Endothelial cell of umbilical vein (primary cell): ENCODE measurements at regions not wholly inside any gene's neighbourhood (a gene's known extent, or its start where the extent isn't known, plus 50 kb on each side); places are given as distances from the start of the nearest gene placed in this dataset.

Experiments used
- BruUV-seq: library from RNA; stranded (reverse); fragments of 400-500 nt; replicated peaks from 2 replicates; lab custom pipeline; 2021; lab: Mats Ljungman, UMichigan
- CTCF ChIA-PET: fragments of 300-600, 350-600 bp; sonication (Branson Sonifier 250); formaldehyde crosslinking; loops from one replicate; lab custom pipeline; 2021; ENCODE audit warnings: antibody characterized with exemption, inconsistent platforms; lab: Charles Lee
- POLR2A ChIA-PET: fragments of 300-600, 350-600 bp; sonication (Branson Sonifier 250); formaldehyde crosslinking; loops from one replicate; lab custom pipeline; 2021; ENCODE audit warnings: antibody characterized with exemption, inconsistent platforms; lab: Charles Lee
- DNase-seq: peaks from one replicate; pipeline ENCODE4 v3.0.0-alpha.2; 2011; ENCODE audit warnings: low read depth, low spot score
- FAIRE-seq: peaks from 2 replicates; lab custom pipeline; 2011; peaks lifted over from hg19 to GRCh38; lab: Jason Lieb, UNC
- H2AFZ ChIP-seq: 2 replicates; pipeline ENCODE4 v1.6.0; 2012; ENCODE audit warnings: low read depth, low read length, control low read depth, inconsistent platforms
- H3K27ac ChIP-seq: 2 replicates; pipeline ENCODE4 v1.5.1; 2011; ENCODE audit warnings: low read depth, mild to moderate bottlenecking, control low read depth, low read length, moderate library complexity; ENCODE audit not compliant: insufficient read depth
- H3K27me3 ChIP-seq, 2 experiments: 2 replicates each; pipeline versions ENCODE4 v1.6.0 to v1.6.1; 2011; ENCODE audit warnings: low read length in 2 of 2, mixed read lengths in 1 of 2; ENCODE audit not compliant: control insufficient read depth in 2 of 2, insufficient read depth in 2 of 2
- H3K36me3 ChIP-seq, 2 experiments: 2 replicates in 1 of 2; 3 replicates in 1 of 2; pipeline ENCODE4 v1.5.1; 2011; ENCODE audit warnings: low read length in 2 of 2, mild to moderate bottlenecking in 1 of 2, moderate library complexity in 1 of 2; ENCODE audit not compliant: control insufficient read depth in 2 of 2, insufficient read depth in 2 of 2; ENCODE audit errors: extremely low read depth in 1 of 2
- H3K4me1 ChIP-seq: 3 replicates; pipeline ENCODE4 v1.5.1; 2011; ENCODE audit warnings: mild to moderate bottlenecking, low read length; ENCODE audit not compliant: control insufficient read depth, insufficient read depth; ENCODE audit errors: extremely low read depth
- H3K4me2 ChIP-seq: 2 replicates; pipeline ENCODE4 v1.6.1; 2011; ENCODE audit warnings: low read length, control low read depth, mixed read lengths; ENCODE audit not compliant: insufficient read depth
- H3K4me3 ChIP-seq, 3 experiments: fragments of 200-600 bp in 1 of 3; sonication (generic), shearing (Covaris generic) in 1 of 3; replicated peaks in 1 of 3; 2 replicates each; pipeline ENCODE4 v1.5.1; 2011 to 2016; ENCODE audit warnings: control low read depth in 3 of 3, low read length in 3 of 3, mild to moderate bottlenecking in 2 of 3, inconsistent platforms in 1 of 3, low read depth in 1 of 3, moderate library complexity in 1 of 3; ENCODE audit not compliant: insufficient read depth in 1 of 3
- H3K79me2 ChIP-seq: 2 replicates; pipeline ENCODE4 v1.6.0; 2012; ENCODE audit warnings: low read length, inconsistent platforms; ENCODE audit not compliant: control insufficient read depth, insufficient read depth
- H3K9ac ChIP-seq: replicated peaks from 2 replicates; pipeline ENCODE3; 2011; ENCODE audit warnings: low read length, control low read depth; ENCODE audit not compliant: insufficient read depth; ENCODE audit errors: extremely low read depth
- H3K9me1 ChIP-seq: replicated peaks from 3 replicates; pipeline ENCODE4 v1.6.0; 2011; ENCODE audit warnings: mild to moderate bottlenecking, low read length; ENCODE audit not compliant: control insufficient read depth, insufficient read depth; ENCODE audit errors: extremely low read depth
- H3K9me3 ChIP-seq: replicated peaks from 2 replicates; pipeline ENCODE4 v1.5.1; 2012; ENCODE audit warnings: low read length, inconsistent platforms; ENCODE audit not compliant: control insufficient read depth, insufficient read depth
- H4K20me1 ChIP-seq: replicated peaks from 2 replicates; pipeline ENCODE3; 2011; ENCODE audit warnings: mild to moderate bottlenecking, low read length; ENCODE audit not compliant: control insufficient read depth, insufficient read depth; ENCODE audit errors: extremely low read depth
- EZH2 ChIP-seq: IDR thresholded peaks from 2 replicates; pipeline ENCODE4 v1.6.1; 2012; ENCODE audit warnings: borderline replicate concordance, low read depth, mild to moderate bottlenecking, moderate library complexity, low read length, inconsistent platforms; ENCODE audit not compliant: severe bottlenecking
- FOS ChIP-seq: IDR thresholded peaks from 2 replicates; pipeline ENCODE4 v1.6.1; 2011; ENCODE audit warnings: mild to moderate bottlenecking, low read length, moderate library complexity, borderline replicate concordance; ENCODE audit not compliant: insufficient read depth
- GATA2 ChIP-seq: IDR thresholded peaks from 2 replicates; pipeline ENCODE4 v1.7.0; 2011; ENCODE audit warnings: low read depth, mild to moderate bottlenecking, moderate library complexity, mixed read lengths, low read length; ENCODE audit not compliant: insufficient read length, insufficient read depth
- JUN ChIP-seq: IDR thresholded peaks from 2 replicates; pipeline ENCODE4 v1.6.1; 2011; ENCODE audit warnings: borderline replicate concordance, low read depth; ENCODE audit not compliant: insufficient read length, insufficient read depth
- MAX ChIP-seq: IDR thresholded peaks from 2 replicates; pipeline ENCODE4 v1.6.1; 2011; ENCODE audit not compliant: insufficient read depth, insufficient read length
- MYC ChIP-seq: IDR thresholded peaks from one replicate; pipeline ENCODE4 v1.6.1; 2011; ENCODE audit warnings: mild to moderate bottlenecking, low read depth, low read length
- POLR2A ChIP-seq: IDR thresholded peaks from 2 replicates; pipeline ENCODE4 v1.6.1; 2012; ENCODE audit warnings: low read depth, mild to moderate bottlenecking, control low read depth, low read length
- POLR2AphosphoS5 ChIP-seq: IDR thresholded peaks from 2 replicates; pipeline ENCODE4 v1.6.1; 2012; ENCODE audit warnings: low read depth, mild to moderate bottlenecking, control low read depth, low read length, moderate library complexity; ENCODE audit not compliant: insufficient read depth
- dilution Hi-C: fragments of 300-500 bp; cut with MboI; formaldehyde crosslinking; loops from one replicate; pipeline ENCODE4 v1.15.0; 2019; ENCODE audit warnings: low sequenced_read_pairs; ENCODE audit not compliant: extremely low pct_ligation_motif_present
- intact Hi-C: fragments of 100-400 bp; cut with micrococcal nuclease; formaldehyde crosslinking; loops from one replicate; pipeline ENCODE4 v1.10.0; 2022
- TF ChIP-seq, protein P1 (sequence below), 2 donors: IDR thresholded peaks; 1 replicate in 1 of 2; 2 replicates in 1 of 2; pipeline ENCODE4 v1.5.1; 2011; ENCODE audit warnings: low read length in 2 of 2, mild to moderate bottlenecking in 2 of 2, moderate library complexity in 2 of 2, control low read depth in 1 of 2, inconsistent platforms in 1 of 2, low read depth in 1 of 2; ENCODE audit not compliant: insufficient read depth in 1 of 2; ENCODE audit errors: extremely low read depth in 1 of 2

DNA sequence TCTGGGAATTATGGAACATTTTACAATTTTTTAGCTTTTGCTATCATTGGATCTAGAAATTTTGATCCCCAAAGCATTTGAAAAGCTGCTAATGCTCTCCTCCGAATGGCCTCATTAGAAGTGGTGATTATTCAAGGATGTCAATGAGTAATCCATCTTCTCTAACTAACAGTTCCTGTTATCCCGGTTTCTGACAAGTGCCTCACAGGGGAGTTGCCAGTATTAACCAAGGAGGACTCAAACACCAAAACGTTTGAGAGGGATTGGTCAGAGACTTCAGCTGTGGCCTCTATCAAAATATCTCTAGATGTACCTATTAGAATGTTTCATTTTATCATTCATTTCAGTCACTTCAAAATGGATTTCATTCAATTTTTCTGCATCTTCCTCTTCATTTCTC, 208.3 kb upstream of the ITGA1 start:
- H4K20me1 ChIP-seq = no peaks in the 10 kb centered on the region
- DNase-seq = no peak
- dilution Hi-C loops (no loop called here), intact Hi-C loops (no loop called here)
- ChIA-PET POLR2A (no interaction called here), CTCF (no interaction called here)
- H2AFZ ChIP-seq = no peak overlapping the region
- H3K4me3 ChIP-seq = no peak overlapping the region
- H3K9me1 ChIP-seq = no peaks in the 10 kb centered on the region
- no peaks in the 10 kb centered on the region for H3K79me2 ChIP-seq
- no peak overlapping the region for H3K9ac ChIP-seq
- H3K4me2 ChIP-seq = no peak overlapping the region
- FAIRE-seq = no peak
- no peaks in the 10 kb centered on the region for H3K9me3 ChIP-seq
- BruUV-seq = no TSS peak
- H3K36me3 ChIP-seq = no peaks in the 10 kb centered on the region
- H3K27ac ChIP-seq = no peak overlapping the region
- H3K4me1 ChIP-seq = no peaks in the 10 kb centered on the region
- H3K27me3 ChIP-seq = no peaks in the 10 kb centered on the region
- no peak for TF ChIP-seq POLR2A
- no peak for TF ChIP-seq GATA2
- TF ChIP-seq MAX = no peak
- no peak for TF ChIP-seq MYC
- no peak for TF ChIP-seq FOS
- no peak for TF ChIP-seq EZH2
- TF ChIP-seq, protein P1, sequence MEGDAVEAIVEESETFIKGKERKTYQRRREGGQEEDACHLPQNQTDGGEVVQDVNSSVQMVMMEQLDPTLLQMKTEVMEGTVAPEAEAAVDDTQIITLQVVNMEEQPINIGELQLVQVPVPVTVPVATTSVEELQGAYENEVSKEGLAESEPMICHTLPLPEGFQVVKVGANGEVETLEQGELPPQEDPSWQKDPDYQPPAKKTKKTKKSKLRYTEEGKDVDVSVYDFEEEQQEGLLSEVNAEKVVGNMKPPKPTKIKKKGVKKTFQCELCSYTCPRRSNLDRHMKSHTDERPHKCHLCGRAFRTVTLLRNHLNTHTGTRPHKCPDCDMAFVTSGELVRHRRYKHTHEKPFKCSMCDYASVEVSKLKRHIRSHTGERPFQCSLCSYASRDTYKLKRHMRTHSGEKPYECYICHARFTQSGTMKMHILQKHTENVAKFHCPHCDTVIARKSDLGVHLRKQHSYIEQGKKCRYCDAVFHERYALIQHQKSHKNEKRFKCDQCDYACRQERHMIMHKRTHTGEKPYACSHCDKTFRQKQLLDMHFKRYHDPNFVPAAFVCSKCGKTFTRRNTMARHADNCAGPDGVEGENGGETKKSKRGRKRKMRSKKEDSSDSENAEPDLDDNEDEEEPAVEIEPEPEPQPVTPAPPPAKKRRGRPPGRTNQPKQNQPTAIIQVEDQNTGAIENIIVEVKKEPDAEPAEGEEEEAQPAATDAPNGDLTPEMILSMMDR (IDR thresholded peaks at IDR 0.05; ENCODE audit: extremely low read depth in 1 of 2, insufficient read depth in 1 of 2, low read depth in 1 of 2, low read length in 2 of 2) = no peak
- no peak for TF ChIP-seq JUN
- no peak for TF ChIP-seq POLR2AphosphoS5
